CD4-positive, alpha-beta T cell treated with Interferon alpha-2 for 1 hour (primary cell): ENCODE measurements at regions not wholly inside any gene's neighbourhood (a gene's known extent, or its start where the extent isn't known, plus 50 kb on each side); places are given as distances from the start of the nearest gene placed in this dataset.

Experiments used
- DNase-seq, 2 donors: peaks; one replicate each; pipeline ENCODE4 v3.0.0-alpha.2; 2020 to 2022

DNA sequence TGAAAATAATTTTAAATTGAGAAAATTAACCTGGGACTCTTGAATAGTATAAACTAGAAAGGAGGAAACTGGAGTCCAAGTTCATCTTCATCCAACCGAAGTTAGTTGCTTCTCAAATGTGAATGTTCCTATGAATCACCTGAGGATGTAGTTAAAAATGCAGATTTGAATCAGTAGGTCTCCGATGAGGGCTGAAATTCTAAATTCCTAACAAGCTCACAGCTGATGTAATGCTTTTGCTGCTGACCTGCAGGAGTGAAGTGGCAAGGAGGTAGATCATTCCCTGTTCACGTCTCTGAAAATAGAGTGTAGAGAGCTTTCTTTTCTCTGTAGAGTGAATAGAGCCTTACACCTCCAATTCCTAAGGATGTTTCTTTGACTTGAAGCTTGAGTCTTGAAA lies 685.5 kb downstream of the CPS1 start:
- no peak for DNase-seq

DNA sequence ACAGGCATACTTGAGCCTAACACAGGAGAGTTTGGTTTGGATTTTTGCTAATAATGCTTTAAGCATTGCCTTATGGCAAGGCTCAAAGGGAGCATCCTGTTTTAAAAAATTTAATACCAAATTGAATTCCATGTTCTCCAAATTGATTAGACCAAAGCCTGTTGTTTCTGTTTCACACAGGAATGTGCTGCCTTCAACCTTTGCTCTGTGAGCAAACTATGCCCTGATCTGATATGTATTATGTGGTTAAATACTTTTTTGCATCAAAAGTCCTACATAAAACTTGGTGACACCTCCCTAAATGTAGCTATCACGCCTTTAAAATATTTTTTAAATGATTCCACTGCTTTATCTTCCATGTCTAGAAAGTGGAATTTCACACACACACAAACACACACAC lies 691.4 kb downstream of the CPS1 start:
- DNase-seq = no peak

DNA sequence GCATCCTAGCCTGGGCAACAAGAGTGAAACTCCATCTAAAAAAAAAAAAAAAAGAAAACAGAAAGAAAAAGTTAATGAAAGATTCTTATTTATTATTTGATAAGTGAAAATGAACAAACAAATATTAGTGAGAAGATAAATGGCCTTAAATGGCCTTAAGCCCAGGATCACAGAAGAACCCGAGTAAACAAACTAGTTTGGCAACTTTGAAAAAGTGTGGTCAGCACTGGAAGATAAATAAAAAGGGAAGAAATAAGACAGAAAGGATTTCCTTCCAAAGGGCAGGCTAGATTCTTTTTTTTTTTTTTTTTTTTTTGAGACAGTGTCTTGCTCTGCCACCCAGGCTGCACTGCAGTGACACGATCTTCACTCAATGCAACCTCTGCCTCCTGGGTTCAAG lies 692.4 kb downstream of the CPS1 start:
- no peak for DNase-seq

DNA sequence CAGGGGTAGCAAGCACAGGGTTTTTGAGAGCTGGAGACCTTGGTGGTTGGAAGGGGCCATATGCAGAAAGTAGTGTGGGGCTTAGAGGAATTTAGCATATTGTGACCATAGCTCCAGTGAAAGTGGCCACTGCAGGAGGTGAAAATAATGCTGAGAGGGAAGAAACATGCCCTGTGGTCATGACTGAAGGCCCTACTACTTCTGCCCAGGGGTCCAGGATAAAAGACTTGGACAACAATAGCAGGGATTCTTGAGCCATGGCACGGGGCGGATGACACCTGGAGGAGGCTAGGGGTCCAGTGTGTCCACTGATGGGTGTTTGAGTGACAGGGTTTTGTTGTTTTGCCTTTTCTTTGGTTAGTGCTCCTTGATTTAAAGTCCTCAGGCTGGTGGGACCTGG lies 694.6 kb downstream of the CPS1 start:
- no peak for DNase-seq

DNA sequence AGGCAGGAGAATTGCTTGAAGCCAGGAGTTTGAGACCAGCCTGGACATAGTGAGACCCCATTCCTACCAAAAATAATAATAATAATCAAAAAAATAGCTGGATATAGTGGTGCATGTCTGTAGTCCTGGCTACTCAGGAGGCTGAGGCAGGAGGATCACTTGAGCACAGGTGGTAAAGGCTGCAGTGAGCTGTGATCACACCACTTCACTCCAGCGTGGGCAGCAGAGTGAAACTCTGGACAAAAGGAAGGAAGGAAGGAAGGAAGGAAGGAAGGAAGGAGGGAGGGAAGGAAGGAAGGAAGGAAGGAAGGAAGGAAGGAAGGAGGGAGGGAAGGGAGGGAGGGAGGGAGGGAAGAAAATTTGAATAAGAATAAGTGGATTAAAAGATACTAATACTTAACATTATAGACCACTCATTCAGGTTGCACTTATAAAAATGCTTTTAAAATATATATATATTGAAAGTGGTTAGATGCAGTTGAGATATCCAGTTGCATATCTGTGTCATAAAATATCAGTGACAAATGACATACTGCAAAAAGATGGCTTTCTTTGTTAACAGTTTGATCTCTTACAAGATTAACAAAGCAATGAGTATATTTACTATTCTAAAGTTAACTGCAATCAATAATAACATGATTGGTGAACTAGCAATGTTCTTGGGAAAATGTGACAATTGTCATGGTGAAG lies 702.4 kb downstream of the CPS1 start:
- no peak for DNase-seq

DNA sequence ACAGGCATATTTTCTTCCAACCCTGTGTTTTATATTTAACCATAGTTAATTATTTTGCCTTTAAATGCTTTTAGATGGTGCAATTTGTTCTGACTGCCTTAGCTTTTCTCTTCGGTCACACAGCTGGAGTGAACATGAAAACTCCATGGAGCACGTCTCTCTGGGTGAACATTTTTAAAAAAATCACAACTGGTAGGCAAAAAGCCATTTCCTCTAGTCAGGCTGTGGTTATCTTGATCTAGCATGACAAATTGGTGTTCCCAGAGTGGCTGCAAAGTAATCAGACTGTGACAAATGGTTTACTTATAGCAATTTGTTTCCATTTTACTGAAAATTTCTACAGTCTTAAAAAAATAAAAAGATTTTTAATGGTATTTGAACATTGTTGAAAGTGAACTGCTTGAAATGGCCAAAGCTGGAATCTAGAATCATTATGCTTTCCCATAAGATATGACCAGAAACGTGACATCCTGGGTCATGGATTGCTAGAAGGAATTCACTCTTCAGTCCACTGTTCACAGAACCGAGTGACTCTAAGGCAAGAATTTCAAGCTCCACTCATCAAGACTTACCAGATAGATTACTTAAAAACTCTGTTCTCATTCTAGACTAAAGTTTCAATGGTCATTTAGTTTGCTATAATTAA lies 703.6 kb downstream of the CPS1 start:
- DNase-seq = no peak

DNA sequence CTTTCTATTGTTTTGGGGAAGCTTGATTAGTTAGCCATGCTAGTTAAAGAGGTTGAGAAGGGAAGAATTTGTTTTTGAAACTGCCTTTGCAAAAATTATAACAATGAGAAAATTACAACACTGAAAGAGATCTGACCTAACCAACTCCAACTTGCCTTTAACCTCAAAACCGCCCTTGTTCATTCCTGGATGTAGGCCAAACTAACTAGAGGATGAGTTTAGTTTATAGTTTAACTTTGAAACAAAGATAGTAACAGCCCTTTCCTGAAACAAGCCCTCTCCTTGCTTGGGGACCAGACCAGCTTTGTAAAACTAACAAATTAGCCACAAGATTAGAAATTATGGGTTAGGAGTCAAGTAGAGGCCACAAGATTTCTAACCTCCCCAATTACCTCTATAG lies 713.9 kb downstream of the CPS1 start:
- no peak for DNase-seq

DNA sequence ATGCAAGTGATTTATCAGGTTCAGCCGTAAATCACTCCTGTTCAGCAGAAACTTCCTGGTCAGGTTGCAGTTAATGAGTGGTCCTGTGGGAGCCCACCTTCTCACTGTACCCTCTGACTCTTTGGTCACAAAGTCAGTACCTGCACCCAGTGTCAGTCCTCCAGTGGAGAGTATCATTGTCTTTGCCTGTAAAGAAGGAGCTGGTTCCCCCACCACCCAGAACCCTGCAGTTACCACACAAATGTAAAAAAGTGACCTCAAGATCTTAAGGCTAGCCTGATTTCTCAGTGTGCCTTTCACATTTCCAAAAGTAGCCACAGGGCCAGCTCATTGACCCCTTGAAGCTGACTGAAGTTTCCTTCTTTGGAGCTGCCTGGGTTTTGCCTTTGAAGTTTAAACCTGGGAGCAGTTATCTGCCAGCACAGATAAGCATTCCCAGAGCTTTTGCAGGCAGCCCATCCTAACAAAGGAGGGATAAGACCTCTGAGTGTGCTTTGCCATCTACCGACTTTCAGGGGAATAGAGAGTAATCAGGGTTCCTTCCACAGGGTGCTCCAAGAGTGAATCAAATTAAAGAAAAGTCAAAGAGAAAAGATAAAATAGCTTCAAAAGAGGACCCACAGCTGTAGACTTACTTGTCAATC lies 725.2 kb downstream of the CPS1 start:
- DNase-seq = no peak

DNA sequence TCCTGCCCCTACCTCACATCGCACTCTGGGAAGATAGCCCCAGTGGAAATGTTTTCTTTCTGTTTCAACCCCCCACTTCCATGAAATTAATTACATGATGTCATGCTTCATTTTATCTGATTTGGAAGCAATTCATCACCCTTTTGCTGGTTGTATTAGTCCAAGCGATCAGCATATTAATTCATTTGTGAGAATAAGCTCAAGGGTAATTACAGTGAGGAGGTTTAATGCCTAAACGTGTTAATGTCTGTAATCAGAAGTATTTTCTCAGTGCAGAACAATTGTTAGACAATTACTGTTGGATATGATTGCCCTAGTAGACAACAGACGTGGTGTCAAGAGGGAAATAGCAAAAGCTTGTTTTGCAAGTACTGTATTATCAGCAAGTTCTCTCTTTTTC lies 746.3 kb downstream of the CPS1 start:
- no peak for DNase-seq

DNA sequence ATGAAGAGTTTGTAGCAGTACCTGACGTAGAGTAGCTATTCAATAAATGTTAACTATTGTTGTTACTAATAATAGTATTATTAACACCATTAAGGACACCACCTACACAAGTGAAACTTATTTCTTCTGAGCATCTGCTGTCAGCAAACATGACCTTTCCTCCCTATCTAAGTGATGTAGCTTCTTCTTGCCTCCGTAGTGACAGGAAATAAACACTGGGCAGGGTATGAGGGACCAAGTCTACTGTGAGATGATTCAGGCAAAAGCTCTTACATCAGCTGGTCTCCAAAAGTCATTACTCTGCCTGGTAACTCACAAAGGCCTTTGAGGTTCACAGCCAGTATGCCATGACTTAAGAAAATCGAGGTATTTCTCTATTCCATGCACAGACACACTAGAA lies 750.5 kb downstream of the CPS1 start:
- DNase-seq = no peak
